ENCODE measurements at regions not wholly inside any gene's neighbourhood (a gene's known extent, or its start where the extent isn't known, plus 50 kb on each side); places are given as distances from the start of the nearest gene placed in this dataset.

GRCh38 chr12:124205405-124205804 lies 89.5 kb upstream of the RFLNA start:
- CTCF ChIA-PET (ENCODE audit: low intra/inter-chr PET ratio) = no interaction called here
- in situ Hi-C loops (cut with MboI) = no loop called here

DNA sequence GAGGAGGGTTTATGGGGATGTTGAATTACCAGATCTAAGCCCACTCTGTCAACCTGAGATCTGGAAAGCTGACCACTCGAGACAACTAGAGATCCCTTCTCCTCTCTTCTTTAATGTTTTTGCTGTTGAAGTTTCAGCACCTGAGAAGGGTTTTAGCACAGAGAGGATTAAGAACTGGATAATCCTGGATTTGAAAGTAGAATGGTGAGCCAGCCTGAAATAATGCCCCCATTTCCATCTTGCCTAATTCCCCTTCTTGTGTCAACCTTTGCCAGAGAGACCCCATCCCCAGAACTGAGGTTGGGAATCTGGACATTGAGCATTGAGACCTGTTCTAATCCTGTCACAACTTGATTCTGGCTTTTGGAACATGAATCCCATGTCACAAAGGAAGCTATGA lies 87.8 kb upstream of the RFLNA start:
- H3K79me2 ChIP-seq (ENCODE audit: control insufficient read depth, insufficient read depth, low read length) = no peaks in the 10 kb centered on the region
- FAIRE-seq = no peak
- no peak for TF ChIP-seq SREBF1 (IDR thresholded peaks at IDR 0.05; ENCODE audit: borderline replicate concordance, low read depth, low read length)
- no peak for TF ChIP-seq NFYB (IDR thresholded peaks at IDR 0.05; ENCODE audit: extremely low read depth, insufficient read length)
- no peak for TF ChIP-seq HMGN3 (IDR thresholded peaks at IDR 0.05; ENCODE audit: borderline replicate concordance, extremely low read depth, insufficient read length, low read depth, low read length)
- TF ChIP-seq, protein P1, sequence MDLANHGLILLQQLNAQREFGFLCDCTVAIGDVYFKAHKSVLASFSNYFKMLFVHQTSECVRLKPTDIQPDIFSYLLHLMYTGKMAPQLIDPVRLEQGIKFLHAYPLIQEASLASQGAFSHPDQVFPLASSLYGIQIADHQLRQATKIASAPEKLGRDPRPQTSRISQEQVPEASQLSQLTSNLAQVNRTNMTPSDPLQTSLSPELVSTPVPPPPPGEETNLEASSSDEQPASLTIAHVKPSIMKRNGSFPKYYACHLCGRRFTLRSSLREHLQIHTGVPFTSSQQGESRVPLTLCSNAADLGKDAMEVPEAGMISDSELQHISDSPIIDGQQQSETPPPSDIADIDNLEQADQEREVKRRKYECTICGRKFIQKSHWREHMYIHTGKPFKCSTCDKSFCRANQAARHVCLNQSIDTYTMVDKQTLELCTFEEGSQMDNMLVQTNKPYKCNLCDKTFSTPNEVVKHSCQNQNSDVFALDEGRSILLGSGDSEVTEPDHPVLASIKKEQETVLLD (IDR thresholded peaks at IDR 0.05) = no peak
- TF ChIP-seq FOS (IDR thresholded peaks at IDR 0.05; ENCODE audit: extremely low read depth, insufficient read length) = no peak
- H3K9me3 ChIP-seq (replicated peaks; ENCODE audit: control insufficient read depth, insufficient read depth, low read depth, low read length) = peaks cover 6% of the 10 kb centered on the region; the same call in 1 of the 2 replicates
- BruUV-seq (replicated peaks) = no TSS peak
- peaks cover 0 to 3% of the 10 kb centered on the region in 2 experiments; a peak in 1 of 5 replicates for H3K4me1 ChIP-seq (replicated peaks in 1 of 2; ENCODE audit: control insufficient read depth in 2 of 2, insufficient read depth in 2 of 2, low read length in 2 of 2)
- H3K9me1 ChIP-seq (ENCODE audit: control insufficient read depth, insufficient read depth, low read length) = no peaks in the 10 kb centered on the region
- H3K4me3 ChIP-seq = no peak overlapping the region
- DNase-seq (ENCODE audit: extremely low read depth in 1 of 4, low spot score in 3 of 4) = no peak
- CTCF ChIA-PET (ENCODE audit: low intra/inter-chr PET ratio) = no interaction called here
- no peaks in the 10 kb centered on the region for H3K36me3 ChIP-seq (ENCODE audit: control insufficient read depth, insufficient read depth, low read length)
- H4K20me1 ChIP-seq (replicated peaks; ENCODE audit: control insufficient read depth, insufficient read depth, low read length) = no peaks in the 10 kb centered on the region
- no peak overlapping the region for H3K4me2 ChIP-seq (ENCODE audit: insufficient read depth, low read length)
- H3K9ac ChIP-seq (ENCODE audit: insufficient read depth in 1 of 2, low read depth in 2 of 2, low read length in 2 of 2) = no peak overlapping the region
- H3K27me3 ChIP-seq (ENCODE audit: control insufficient read depth in 2 of 2, insufficient read depth in 2 of 2, low read length in 2 of 2) = peaks cover 18 to 32% of the 10 kb centered on the region in 2 experiments
- H2AFZ ChIP-seq (ENCODE audit: low read depth, low read length) = no peak overlapping the region
- in situ Hi-C loops (cut with MboI) (no loop called here), intact Hi-C loops (cut with micrococcal nuclease) (no loop called here)
- no peak overlapping the region for H3K27ac ChIP-seq (ENCODE audit: extremely low read depth, low read depth, low read length)
- WGBS (ENCODE audit: insufficient coverage, low coverage, missing lambda C conversion rate) = 11% methylated on average over 1 of the region's 1 CpG
- POLR2A ChIA-PET = no interaction called here
- ATAC-seq = no peak

More at GRCh38 chr12:124205405-124205804, 89.5 kb upstream of the RFLNA start:
- TF ChIP-seq PYGO2 (tag; IDR thresholded peaks at IDR 0.05) = no peak
- TF ChIP-seq SLC30A9 (CRISPR knock-in tag; IDR thresholded peaks at IDR 0.05) = no peak
- peak; percentile 98 for TF ChIP-seq ZNF354B (CRISPR knock-in tag; IDR thresholded peaks at IDR 0.05)
- peak; percentile 99 for TF ChIP-seq ZNF507 (tag; conservative IDR thresholded peaks at IDR 0.05)
- no peak for TF ChIP-seq ZNF589 (CRISPR knock-in tag; IDR thresholded peaks at IDR 0.05; ENCODE audit: low read depth)
- peak; percentile 68 for TF ChIP-seq RBM25 (IDR thresholded peaks at IDR 0.05; ENCODE audit: low read depth, low read length, severe bottlenecking)
- no peaks in the 10 kb centered on the region for H4K20me1 ChIP-seq (replicated peaks; ENCODE audit: control insufficient read depth, insufficient read depth, low read length)
- peaks cover 0 to 3% of the 10 kb centered on the region in 2 experiments; a peak in 1 of 5 replicates for H3K4me1 ChIP-seq (replicated peaks in 1 of 2; ENCODE audit: control insufficient read depth in 2 of 2, insufficient read depth in 2 of 2, low read length in 2 of 2)
- H3K27me3 ChIP-seq (ENCODE audit: control insufficient read depth in 2 of 2, insufficient read depth in 2 of 2, low read length in 2 of 2) = peaks cover 15 to 24% of the 10 kb centered on the region in 2 experiments; a peak in 4 of 5 replicates
- H3K9ac ChIP-seq (ENCODE audit: insufficient read depth in 1 of 2, low read depth in 2 of 2, low read length in 2 of 2) = no peak overlapping the region
- DNase-seq (ENCODE audit: extremely low read depth in 1 of 4, low spot score in 3 of 4) = no peak
- H2AFZ ChIP-seq (ENCODE audit: low read depth, low read length) = no peak overlapping the region
- no peak overlapping the region for H3K27ac ChIP-seq (ENCODE audit: extremely low read depth, low read depth, low read length)
- H3K36me3 ChIP-seq (ENCODE audit: control insufficient read depth, insufficient read depth, low read length) = no peaks in the 10 kb centered on the region
- no peaks in the 10 kb centered on the region for H3K9me1 ChIP-seq (ENCODE audit: control insufficient read depth, insufficient read depth, low read length)
- WGBS (ENCODE audit: insufficient coverage, low coverage, missing lambda C conversion rate) = 3% methylated on average over 2 of the region's 2 CpGs
- BruUV-seq (replicated peaks) = no TSS peak
- H3K79me2 ChIP-seq (ENCODE audit: control insufficient read depth, insufficient read depth, low read length) = no peaks in the 10 kb centered on the region
- no peak overlapping the region for H3K4me3 ChIP-seq
- POLR2A ChIA-PET = interaction anchor here (0.7 to 0.8 kb wide), 2 partner anchors 11 to 74 kb away, joined by 3 read pairs; no protein-coding TSS in a partner anchor
- no peak overlapping the region for H3K4me2 ChIP-seq (ENCODE audit: insufficient read depth, low read length)
- ATAC-seq = no peak
- FAIRE-seq = no peak
- peaks cover 8% of the 10 kb centered on the region; the same call in 1 of the 2 replicates for H3K9me3 ChIP-seq (replicated peaks; ENCODE audit: control insufficient read depth, insufficient read depth, low read depth, low read length)
- intact Hi-C loops (cut with micrococcal nuclease) = no loop called here
